ENCODE measurements at regions not wholly inside any gene's neighbourhood (a gene's known extent, or its start where the extent isn't known, plus 50 kb on each side); places are given as distances from the start of the nearest gene placed in this dataset.

DNA sequence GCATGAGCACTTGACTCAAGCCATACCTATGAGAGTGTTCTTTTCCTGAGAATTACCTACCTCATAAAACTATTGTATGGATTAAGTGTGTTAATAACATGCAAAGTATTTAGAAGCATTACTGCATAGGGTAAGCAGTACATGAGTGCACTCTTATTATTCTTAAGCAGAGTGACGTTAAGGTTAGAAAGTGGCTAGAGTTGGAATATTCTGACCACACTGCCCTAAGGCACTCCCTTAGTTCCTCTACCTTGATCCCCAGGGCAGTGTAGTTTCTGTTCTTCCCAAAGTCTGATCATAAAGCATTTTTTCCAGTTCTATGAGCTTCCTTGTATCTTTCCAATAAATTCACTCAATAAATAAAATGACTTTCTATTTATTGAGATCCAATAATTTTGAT, 189.2 kb downstream of the PCSK1 start:
- DNase-seq = no peak

- DNase-seq = peak; percentile 93
These were observed 189.8 kb downstream of the PCSK1 start for GRCh38 chr5:96243203-96243602.

GRCh38 chr5:96242571-96242970, 190.5 kb downstream of the PCSK1 start:
- peak; percentile 60 for DNase-seq

DNA sequence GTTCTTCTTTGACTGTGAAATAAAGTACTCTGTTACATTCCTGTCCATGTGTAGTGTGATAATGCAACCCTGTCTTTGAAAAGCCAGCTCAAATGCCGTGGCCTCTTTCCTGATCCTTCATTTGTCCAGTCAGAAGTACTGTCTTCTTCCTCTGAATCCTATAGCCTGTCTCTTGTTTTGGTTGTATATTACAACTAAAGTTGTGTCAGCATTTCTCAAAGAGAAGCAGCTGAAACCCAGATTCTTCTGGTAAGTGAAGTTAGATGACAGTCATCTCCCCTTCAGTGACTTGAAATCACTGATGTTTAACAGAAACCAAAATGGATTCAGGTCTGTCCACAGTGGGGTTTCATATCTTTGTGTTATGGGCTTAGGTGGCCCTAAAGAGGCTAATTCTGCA, 196.2 kb downstream of the PCSK1 start:
- no peak for DNase-seq

DNA sequence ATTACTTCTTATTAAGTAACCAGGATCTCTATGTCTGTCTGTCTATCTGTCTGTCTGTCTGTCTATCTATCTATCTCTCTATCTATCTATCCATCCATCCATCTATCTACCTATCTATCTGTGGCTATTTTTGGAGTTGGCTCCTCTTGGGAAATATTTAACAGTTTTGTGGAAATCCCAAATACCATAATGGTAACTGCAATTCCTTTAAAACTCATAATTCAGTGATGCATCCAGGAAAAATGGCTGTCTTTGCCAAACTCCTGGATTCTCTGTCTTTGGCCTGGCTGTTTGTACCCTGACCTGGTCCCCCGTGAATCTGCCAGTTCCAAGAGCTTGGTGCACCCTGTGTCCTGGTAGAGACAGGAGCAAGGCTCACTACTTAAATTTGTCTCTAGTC, 197.0 kb downstream of the PCSK1 start:
- DNase-seq = peak; percentile 54

GRCh38 chr5:96235008-96235910, 197.8 kb downstream of the PCSK1 start:
- peak; percentile 59 for DNase-seq

GRCh38 chr5:96232602-96233001, 200.4 kb downstream of the PCSK1 start:
- DNase-seq = no peak

DNA sequence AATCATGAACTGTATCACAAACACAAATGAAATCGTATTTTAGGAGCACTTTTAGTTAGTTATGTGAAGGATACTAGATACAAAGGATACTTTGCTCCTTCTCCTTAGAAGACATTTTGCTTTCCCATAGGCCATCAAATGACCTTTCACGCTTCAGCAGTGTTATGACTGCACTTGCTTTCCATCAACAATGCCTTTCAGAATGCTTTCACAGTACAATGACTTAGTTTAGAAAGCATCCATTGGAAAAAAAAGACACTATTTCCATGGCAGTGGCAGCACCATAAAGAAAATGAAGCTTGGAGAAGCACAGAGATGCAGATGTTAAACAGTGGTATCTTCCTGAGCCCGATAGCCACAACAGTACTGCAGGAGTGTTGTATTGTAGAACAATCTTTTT, 203.9 kb downstream of the PCSK1 start:
- DNase-seq = no peak

GRCh38 chr5:96228408-96228807, 204.6 kb downstream of the PCSK1 start:
- DNase-seq = no peak

GRCh38 chr5:96227957-96228356, 205.1 kb downstream of the PCSK1 start:
- no peak for DNase-seq

DNA sequence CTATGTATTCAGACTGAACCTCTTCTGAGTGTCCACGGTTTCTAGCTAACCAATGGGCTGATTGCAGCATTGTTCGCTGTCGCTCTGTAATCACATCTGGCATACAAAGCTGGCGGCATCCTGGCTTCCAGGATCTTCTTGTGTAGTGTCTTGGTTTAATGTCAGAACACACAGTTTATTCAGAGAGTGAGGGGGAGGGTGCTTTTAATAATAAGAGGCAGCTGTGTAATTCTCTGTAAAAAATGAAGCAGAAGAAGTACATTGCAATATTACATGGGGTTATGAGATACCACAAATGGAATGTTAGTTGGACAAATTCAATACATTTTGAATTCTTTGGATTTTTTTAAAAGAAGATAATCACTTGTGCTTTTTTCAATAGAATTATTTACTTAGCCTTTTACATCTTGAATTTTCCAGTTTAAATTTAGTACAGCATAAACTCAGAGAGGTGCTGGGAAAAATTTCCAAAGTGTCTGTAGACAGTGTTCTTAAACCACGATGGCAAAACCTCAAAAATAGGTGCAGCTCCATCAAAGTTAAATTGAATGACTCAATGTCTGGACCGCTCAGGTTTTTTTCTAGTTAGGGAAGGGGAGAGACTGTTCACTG, 206.0 kb downstream of the PCSK1 start:
- DNase-seq = peak; percentile 99

DNA sequence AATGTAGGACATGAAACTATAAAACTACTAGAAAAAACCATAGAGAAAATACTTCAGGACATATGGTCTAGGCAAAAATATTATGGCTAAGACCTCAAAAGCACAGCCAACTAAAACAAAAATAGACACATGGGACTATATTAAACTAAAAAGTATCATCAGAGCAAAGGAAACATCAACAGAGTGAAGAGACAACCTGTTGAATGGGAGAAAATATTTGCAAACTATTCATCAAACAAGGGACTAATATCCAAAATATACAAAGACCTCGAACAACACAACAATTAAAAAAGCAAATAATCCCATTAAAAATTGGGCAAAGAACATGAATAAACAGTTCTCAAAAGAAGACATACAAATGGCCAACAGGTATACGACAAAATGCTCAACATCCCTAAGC, 210.9 kb downstream of the PCSK1 start:
- DNase-seq = no peak

DNA sequence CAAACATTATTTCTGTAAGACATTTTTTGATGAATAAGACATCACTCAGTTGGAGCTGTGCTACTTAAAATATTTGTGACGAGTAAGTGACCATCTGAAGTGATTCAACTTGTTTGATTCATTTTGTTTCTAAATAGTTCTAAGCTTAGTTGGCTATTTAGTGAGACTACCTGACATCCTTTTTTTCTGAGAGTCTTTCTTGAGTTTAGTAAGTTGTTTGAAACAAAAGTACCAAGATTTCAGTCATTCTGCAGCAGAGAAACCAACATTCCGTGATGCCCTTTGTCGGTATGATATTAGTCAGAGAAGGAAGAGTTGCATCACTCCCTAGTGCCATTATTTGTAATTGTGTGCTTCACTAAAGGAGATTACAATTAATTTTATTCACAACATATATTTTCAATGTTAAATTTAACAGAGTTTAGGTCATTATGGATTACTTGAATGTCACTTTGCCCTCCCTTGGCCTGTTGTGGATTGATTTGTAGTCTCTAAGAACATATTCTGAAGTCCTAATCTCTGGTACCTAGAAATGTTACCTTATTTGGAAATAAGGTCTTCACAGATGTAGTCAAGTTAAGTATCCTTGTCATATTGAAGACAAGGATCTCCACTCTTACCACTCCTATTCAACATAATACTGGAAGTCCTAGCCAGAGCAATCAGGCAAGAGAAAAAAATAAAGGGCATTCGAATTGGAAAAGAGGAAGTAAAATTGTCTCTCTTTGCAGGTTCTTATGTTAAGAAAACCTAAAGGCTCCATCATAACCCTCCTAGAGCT, 212.2 kb downstream of the PCSK1 start:
- DNase-seq = peak; percentile 89

DNA sequence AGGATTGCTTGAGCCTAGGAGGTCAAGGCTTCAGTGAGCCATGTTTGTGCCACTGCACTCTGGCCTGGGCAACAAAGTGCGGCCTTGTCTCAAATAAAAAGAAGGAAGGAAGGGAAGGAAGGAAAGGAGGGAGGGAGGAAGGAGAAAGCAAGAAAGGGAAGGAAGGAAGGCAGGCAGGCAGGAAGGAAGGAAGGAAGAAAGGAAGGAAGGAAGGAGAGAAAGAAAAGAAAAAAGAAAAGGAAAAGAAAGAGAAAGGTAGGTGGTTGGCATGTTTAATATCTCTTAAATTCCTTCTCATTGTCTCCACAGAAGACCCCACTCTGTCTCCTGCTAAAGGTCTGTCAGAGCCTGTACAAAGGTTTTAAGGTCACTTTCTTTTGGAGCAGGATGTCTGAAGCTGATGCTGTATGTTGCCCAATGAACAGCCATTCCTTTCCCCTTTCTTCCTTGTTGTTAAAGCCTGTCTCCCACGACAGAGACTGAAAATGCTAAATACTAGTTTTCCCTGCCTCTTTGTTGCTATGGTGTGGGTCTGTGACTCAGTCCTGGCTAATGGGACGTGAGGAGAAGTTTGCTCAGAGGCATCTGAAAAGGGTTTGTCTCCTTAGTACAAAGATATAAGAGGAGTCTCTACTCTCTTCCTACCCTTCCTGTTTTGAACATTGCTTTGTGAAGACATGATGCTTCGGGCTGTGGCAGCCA, 213.3 kb downstream of the PCSK1 start:
- peak; percentile 91 for DNase-seq

DNA sequence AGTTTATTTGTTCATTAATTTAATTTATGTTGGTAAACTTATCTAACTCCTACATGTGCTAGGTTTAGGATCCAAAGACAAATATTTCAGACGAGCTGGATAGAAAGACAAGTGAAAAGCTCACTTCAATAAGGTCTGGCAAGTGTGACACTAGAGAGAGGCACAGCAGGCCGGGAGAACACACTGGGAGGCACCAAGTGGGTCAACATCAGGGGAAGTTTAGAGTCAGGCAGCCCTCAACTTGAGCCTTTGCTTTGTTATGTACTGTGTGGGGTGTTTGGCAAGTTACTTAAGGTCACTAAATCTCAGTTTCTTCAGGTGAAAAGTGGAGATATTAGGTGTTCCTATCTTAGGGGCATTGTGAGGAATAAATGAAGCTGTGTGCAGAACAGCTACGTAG, 214.4 kb downstream of the PCSK1 start:
- DNase-seq = no peak

DNA sequence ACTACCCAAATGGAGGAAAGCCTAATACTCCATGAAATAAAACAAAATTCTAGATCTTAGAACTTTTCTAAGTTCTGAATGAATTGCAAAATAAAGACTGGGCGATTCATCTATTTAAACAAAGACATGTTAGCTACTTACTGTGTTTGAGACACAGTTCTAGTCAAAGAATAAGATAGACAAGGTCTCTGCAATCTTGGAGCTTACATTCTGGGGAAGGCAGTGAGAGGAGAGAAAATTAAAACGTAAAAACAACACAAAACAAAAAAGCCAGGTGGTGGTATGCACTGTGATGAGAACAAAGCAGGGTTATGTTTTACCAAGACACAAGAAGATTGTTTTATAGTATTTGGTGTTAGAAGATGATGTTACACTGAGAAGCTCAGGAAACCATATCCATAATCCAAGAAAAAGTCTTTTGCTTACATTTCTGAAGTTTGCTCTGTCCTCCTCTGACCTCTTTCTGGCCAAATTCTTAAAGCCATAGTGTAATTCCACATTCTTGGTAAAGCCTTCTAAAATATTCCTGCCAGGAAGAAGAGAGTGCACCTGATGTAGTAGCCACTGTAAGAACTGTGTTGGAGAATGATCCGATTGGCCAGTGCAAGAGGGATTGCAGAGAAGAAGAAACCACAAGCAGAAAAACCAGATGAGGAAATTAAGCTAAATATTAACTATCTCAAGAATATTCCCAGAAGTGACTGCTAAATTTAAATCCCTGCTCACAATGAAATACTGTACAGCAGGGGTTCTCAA, 218.4 kb downstream of the PCSK1 start:
- peak; percentile 17 for DNase-seq

DNA sequence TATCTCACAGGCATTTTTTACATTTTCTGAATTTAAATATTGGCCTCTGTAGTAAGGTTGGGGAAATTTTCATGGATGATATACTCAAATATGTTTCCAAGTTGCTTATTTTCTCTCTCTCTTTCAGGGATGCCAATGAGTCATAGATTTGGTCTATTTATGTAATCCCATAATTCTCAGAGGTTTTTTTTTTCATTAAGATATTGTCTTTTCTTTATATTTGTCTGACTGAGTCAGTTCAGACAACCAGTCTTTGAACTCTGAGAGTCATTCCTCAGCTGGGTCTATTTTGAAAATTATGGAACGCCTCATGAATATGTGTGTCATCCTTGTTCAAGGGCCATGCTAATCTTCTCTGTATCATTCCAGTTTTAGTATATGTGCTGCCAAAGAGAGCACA, 223.2 kb downstream of the PCSK1 start:
- peak; percentile 97 for DNase-seq

- DNase-seq = peak; percentile 19
These were observed 225.6 kb downstream of the PCSK1 start for GRCh38 chr5:96207420-96207819.

DNA sequence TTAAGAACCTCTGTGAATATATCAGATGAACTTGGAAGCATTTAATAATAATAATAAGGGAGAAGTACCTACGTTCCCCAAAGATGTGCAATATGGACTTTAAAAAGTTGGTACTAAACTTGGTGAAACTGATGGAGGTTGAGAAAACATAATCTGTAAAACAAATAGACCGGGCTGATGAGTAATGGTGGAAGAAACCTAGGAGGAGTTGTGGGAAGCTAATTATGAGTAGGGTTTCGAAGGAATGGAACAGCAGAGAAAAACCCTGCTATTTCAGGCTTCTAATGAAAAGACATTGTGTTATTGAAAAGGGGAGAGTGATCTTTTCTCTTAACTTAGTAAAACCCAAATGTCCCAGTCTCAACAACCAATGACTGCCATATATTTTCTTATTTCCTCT, 229.3 kb downstream of the PCSK1 start:
- DNase-seq = peak; percentile 78

- no peak for DNase-seq
These were observed 231.5 kb downstream of the PCSK1 start for GRCh38 chr5:96201503-96201902.

- no peak for DNase-seq
These were observed 232.4 kb downstream of the PCSK1 start for GRCh38 chr5:96200641-96201040.

GRCh38 chr5:96199713-96200183, 233.3 kb downstream of the PCSK1 start:
- no peak for DNase-seq

Measured in fibroblast of skin of back (primary cell).